Heart right ventricle (tissue), 16 donors: ENCODE measurements at regions not wholly inside any gene's neighbourhood (a gene's known extent, or its start where the extent isn't known, plus 50 kb on each side); places are given as distances from the start of the nearest gene placed in this dataset.

Experiments used
- ATAC-seq, 8 donors: fragments of 200-7000 bp; cut with Tn5 transposase; one replicate each; pipeline ENCODE4 v1.9.1; 2020; ENCODE audit warnings: mild to moderate bottlenecking in 8 of 8, moderate library complexity in 8 of 8, moderate number of reproducible peaks in 1 of 8
- DNase-seq, 2 donors: peaks; one replicate each; pipeline ENCODE4 v3.0.0-alpha.2; 2020
- H3K27ac ChIP-seq, 10 donors: fragments of 200-600 bp; sonication (generic) in 2 of 10; one replicate each; pipeline versions ENCODE4 v1.5.0 to v1.8.0; 2020 to 2022; ENCODE audit warnings: mild to moderate bottlenecking in 3 of 10
- H3K27me3 ChIP-seq, 7 donors: fragments of 200-600 bp; one replicate each; pipeline ENCODE4 v1.8.0; 2021 to 2022; ENCODE audit warnings: mild to moderate bottlenecking in 2 of 7
- H3K36me3 ChIP-seq, 9 donors: fragments of 200-600 bp; sonication (generic) in 1 of 9; one replicate each; pipeline versions ENCODE4 v1.5.0 to v1.8.0; 2020 to 2022; ENCODE audit warnings: mild to moderate bottlenecking in 2 of 9
- H3K4me1 ChIP-seq, 9 donors: fragments of 200-600 bp; sonication (generic) in 1 of 9; one replicate each; pipeline versions ENCODE4 v1.5.0 to v1.8.0; 2020 to 2022; ENCODE audit warnings: mild to moderate bottlenecking in 4 of 9
- H3K4me3 ChIP-seq, 10 donors: fragments of 200-600 bp; sonication (generic) in 2 of 10; one replicate each; pipeline versions ENCODE4 v1.5.0 to v1.8.0; 2020 to 2022; ENCODE audit warnings: mild to moderate bottlenecking in 7 of 10, moderate library complexity in 2 of 10
- H3K9me3 ChIP-seq, 11 donors: fragments of 200-600 bp in 10 of 11; sonication (generic) in 2 of 11; one replicate each; pipeline versions ENCODE4 v1.5.0 to v1.8.0; 2013 to 2022; ENCODE audit warnings: mild to moderate bottlenecking in 2 of 11, control low read depth in 1 of 11, moderate library complexity in 1 of 11
- WGBS, 2 donors: extraction: QIAGEN DNeasy Blood & Tissue Kit; methylation state at CpG; one replicate each; pipeline ENCODE4 v1.1.7; 2013; ENCODE audit warnings: inconsistent platforms in 1 of 2; 5-methylcytosine and 5-hydroxymethylcytosine counted together
- intact Hi-C, 10 donors: fragments of 100-400 bp; cut with DNase I; formaldehyde crosslinking; loops; one replicate each; pipeline versions ENCODE4 v1.11.1 to v1.14.2; 2022
- TF ChIP-seq, protein P1 (sequence below), 9 donors: fragments of 200-600 bp; sonication (generic) in 2 of 9; IDR thresholded peaks; one replicate each; pipeline versions ENCODE4 v1.5.0 to v1.8.0; 2021 to 2022; ENCODE audit warnings: antibody characterized with exemption in 9 of 9, mild to moderate bottlenecking in 5 of 9, moderate library complexity in 1 of 9
- donor health status: Arrhythmogenic right ventricular cardiomyopathy.
- donor health status: ischemic (EF 13 %, LVEDD 7.1; RV severe dilation, severe dysfunction).
- donor health status: healthy with polysubstance abuse.
- donor health status: DM: no; HTN: yes; CAD: no.
- donor health status: DM: no; HTN: no; CAD: no.
- donor health status: ischemic (EF 25% LVEDD 6.9; RV normal size, moderate dysfunction).
- donor health status: ischemic (EF 25% LVEDD 5.7; RV mildly dilated, moderate dysfunction).
- donor health status: healthy.
- donor health status: DM: yes; HTN: yes; CAD: no.
- donor health status: Ischemic cardiomyopathy.
- donor health status: ischemic (EF 35%, LVEDD 5.7; RV mildly dilated, moderate dysfunction).
- donor health status: nonischemic (EF 11% LVEDD 7.7; RV severe dilation, severe dysfunction).
- donor health status: DM: yes; HTN: yes; CAD: no.
- donor health status: PGD.
- donor health status: ischemic (EF 29% LVEDD 5.4; RV normal size, mild dysfunction).
- donor health status: nonischemic (EF 23%, LVEDD 6.1; RV moderate dilation, normal function).

- H3K9me3 ChIP-seq, result peaks cover 0 to 9% (median 0%) of the 10 kb centered on the region in 11 donors
- no peak overlapping the region for H3K27ac ChIP-seq
- DNase-seq (no peak), ATAC-seq (peak in 1 of 8 donors; percentile 55)
- no peaks in the 10 kb centered on the region for H3K4me1 ChIP-seq
- TF ChIP-seq, protein P1, sequence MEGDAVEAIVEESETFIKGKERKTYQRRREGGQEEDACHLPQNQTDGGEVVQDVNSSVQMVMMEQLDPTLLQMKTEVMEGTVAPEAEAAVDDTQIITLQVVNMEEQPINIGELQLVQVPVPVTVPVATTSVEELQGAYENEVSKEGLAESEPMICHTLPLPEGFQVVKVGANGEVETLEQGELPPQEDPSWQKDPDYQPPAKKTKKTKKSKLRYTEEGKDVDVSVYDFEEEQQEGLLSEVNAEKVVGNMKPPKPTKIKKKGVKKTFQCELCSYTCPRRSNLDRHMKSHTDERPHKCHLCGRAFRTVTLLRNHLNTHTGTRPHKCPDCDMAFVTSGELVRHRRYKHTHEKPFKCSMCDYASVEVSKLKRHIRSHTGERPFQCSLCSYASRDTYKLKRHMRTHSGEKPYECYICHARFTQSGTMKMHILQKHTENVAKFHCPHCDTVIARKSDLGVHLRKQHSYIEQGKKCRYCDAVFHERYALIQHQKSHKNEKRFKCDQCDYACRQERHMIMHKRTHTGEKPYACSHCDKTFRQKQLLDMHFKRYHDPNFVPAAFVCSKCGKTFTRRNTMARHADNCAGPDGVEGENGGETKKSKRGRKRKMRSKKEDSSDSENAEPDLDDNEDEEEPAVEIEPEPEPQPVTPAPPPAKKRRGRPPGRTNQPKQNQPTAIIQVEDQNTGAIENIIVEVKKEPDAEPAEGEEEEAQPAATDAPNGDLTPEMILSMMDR (IDR thresholded peaks at IDR 0.05), result no peak
- no peaks in the 10 kb centered on the region for H3K27me3 ChIP-seq
- no peak overlapping the region for H3K4me3 ChIP-seq
- no peaks in the 10 kb centered on the region for H3K36me3 ChIP-seq
- intact Hi-C loops, result no loop called here
These were observed 539.6 kb downstream of the PID1 start for GRCh38 chr2:228731517-228731916.

DNA sequence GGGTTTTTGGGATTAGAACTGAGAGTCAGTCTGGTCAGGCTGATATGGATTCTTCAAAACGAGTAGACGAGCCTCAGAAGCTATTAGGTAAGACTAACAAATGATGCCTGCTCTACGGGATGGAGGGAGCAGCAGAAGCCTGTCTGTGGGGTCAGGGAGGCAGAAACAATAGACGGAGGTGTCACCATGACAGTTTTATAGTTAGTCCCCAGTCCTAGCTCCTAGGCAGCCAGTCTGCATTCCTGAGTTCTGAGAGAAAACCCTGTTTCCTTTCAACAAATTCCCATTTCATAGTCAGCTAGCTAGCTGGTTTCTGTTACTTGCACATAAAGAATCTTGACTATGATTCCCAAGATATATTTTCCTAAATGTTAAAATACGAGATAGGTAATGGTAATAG is 542.1 kb downstream of the PID1 start:
- intact Hi-C loops, result no loop called here
- no peaks in the 10 kb centered on the region for H3K36me3 ChIP-seq
- H3K4me1 ChIP-seq, result no peaks in the 10 kb centered on the region
- 53 to 68% methylated on average over 5 of the region's 5 CpGs for WGBS, 2 donors
- TF ChIP-seq, protein P1 (IDR thresholded peaks at IDR 0.05), result no peak
- DNase-seq (no peak), ATAC-seq (no peak)
- no peak overlapping the region for H3K27ac ChIP-seq
- no peak overlapping the region for H3K4me3 ChIP-seq
- H3K9me3 ChIP-seq, result peaks cover 0 to 13% (median 0%) of the 10 kb centered on the region in 11 donors
- H3K27me3 ChIP-seq, result no peaks in the 10 kb centered on the region

DNA sequence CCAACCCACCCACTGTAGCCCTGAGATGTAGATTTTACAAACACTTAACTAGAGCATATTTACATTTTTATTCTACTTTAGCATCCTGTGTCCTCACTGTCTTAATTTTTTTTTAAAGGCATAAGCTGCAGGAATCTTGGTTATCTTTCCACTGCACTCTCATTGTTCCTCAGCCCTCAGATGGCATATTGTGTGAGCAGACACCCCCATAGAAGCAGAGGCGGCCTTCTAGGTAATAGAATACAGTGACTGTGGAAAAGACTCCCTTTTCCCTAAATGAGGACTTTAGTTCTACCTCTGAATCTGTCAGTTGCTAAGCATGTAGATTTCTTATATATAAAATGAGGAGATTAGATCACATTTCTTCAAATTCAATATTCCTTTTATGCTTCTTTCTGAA is 543.5 kb upstream of the SPHKAP start:
- 63 to 82% methylated on average over 1 of the region's 1 CpG for WGBS, 2 donors
- Histone ChIP-seq H3K9me3 (peaks cover 0 to 13% (median 0%) of the 10 kb centered on the region in 11 donors), H3K4me3 (no peak overlapping the region), H3K27me3 (no peaks in the 10 kb centered on the region), H3K27ac (no peak overlapping the region), H3K36me3 (no peaks in the 10 kb centered on the region), H3K4me1 (no peaks in the 10 kb centered on the region)
- no peak for DNase-seq
- intact Hi-C loops, result no loop called here
- TF ChIP-seq, protein P1 (IDR thresholded peaks at IDR 0.05), result no peak
- ATAC-seq, result no peak

DNA sequence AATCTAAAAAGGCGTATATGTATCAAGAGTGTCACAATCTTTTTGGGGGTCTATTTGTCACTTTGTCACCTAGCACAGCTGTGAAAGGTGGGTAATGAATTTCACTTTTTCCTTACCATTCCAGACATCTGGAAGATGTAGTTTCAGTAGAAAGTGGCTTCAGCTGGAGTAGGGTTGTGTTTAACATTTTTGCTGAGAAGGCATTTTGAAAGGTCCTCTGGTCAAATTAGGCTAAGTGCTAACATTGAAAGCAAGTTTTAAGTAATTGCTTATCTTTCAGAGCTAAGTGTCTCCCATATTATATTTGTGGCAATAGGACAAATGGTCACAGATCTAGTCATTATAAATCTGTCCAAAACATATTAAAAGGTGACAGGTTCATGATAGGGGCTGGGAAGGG is 542.1 kb upstream of the SPHKAP start:
- no peak for ATAC-seq
- no peaks in the 10 kb centered on the region for H3K27me3 ChIP-seq
- H3K9me3 ChIP-seq, result peaks cover 0 to 13% (median 0%) of the 10 kb centered on the region in 11 donors
- TF ChIP-seq, protein P1 (IDR thresholded peaks at IDR 0.05), result no peak
- intact Hi-C loops, result no loop called here
- H3K4me1 ChIP-seq, result no peaks in the 10 kb centered on the region
- no peaks in the 10 kb centered on the region for H3K36me3 ChIP-seq
- no peak overlapping the region for H3K4me3 ChIP-seq
- WGBS, 2 donors, result 80% methylated on average over 1 of the region's 1 CpG
- no peak for DNase-seq
- H3K27ac ChIP-seq, result no peak overlapping the region

- Histone ChIP-seq H3K27me3 (no peaks in the 10 kb centered on the region), H3K4me3 (no peak overlapping the region), H3K9me3 (peaks cover 0 to 13% (median 0%) of the 10 kb centered on the region in 11 donors), H3K36me3 (no peaks in the 10 kb centered on the region), H3K4me1 (no peaks in the 10 kb centered on the region), H3K27ac (no peak overlapping the region)
- DNase-seq (no peak), ATAC-seq (no peak)
- TF ChIP-seq, protein P1 (IDR thresholded peaks at IDR 0.05), result no peak
- WGBS, 2 donors, result 41 to 54% methylated on average over 1 of the region's 1 CpG
- intact Hi-C loops, result no loop called here
These were observed 540.8 kb upstream of the SPHKAP start for GRCh38 chr2:228722311-228722710.
